LNCaP clone FGC (cell line): ENCODE measurements at regions not wholly inside any gene's neighbourhood (a gene's known extent, or its start where the extent isn't known, plus 50 kb on each side); places are given as distances from the start of the nearest gene placed in this dataset.

ENCODE experiments used
- DNase-seq: peaks from one replicate; pipeline ENCODE4 v3.0.0-alpha.2; 2011; ENCODE audit warnings: low read depth
- H3K4me3 ChIP-seq: 2 replicates; pipeline ENCODE4 v1.5.1; 2011; ENCODE audit warnings: mild to moderate bottlenecking, low read depth, low read length, control low read depth
- CTCF ChIP-seq: IDR thresholded peaks from 2 replicates; pipeline ENCODE4 v1.5.1; 2012; ENCODE audit warnings: mild to moderate bottlenecking; ENCODE audit not compliant: control insufficient read depth, insufficient read depth; ENCODE audit errors: extremely low read depth

DNA sequence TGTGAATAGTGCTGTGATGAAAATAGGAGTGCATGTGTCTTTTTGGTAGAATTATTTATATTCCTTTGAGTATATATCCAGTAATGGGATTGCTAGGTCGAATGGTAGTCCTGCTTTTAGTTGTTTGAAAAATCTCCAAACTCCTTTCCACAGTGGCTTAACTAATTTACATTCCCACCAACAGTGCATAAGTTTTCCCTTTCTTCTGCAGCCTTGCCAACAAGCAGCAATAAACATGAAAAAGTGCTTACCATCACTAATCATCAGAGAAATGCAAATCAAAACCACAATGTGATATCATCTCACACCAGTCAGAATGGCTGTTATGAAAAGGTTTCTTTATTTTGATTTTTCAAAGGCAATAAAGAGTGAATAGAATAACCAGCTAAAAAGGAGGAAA, 1105.9 kb downstream of the NAALADL2 start:
- no peak for TF ChIP-seq CTCF
- no peak for DNase-seq
- no peak overlapping the region for H3K4me3 ChIP-seq

GRCh38 chr3:175957427-175957826, 1098.3 kb downstream of the NAALADL2 start:
- H3K4me3 ChIP-seq, result no peak overlapping the region
- TF ChIP-seq CTCF, result no peak
- no peak for DNase-seq

- peak; percentile 31 for TF ChIP-seq CTCF
- H3K4me3 ChIP-seq, result no peak overlapping the region
- peak; percentile 51 for DNase-seq
Observed at GRCh38 chr3:175956964-175957363, 1097.8 kb downstream of the NAALADL2 start.

DNA sequence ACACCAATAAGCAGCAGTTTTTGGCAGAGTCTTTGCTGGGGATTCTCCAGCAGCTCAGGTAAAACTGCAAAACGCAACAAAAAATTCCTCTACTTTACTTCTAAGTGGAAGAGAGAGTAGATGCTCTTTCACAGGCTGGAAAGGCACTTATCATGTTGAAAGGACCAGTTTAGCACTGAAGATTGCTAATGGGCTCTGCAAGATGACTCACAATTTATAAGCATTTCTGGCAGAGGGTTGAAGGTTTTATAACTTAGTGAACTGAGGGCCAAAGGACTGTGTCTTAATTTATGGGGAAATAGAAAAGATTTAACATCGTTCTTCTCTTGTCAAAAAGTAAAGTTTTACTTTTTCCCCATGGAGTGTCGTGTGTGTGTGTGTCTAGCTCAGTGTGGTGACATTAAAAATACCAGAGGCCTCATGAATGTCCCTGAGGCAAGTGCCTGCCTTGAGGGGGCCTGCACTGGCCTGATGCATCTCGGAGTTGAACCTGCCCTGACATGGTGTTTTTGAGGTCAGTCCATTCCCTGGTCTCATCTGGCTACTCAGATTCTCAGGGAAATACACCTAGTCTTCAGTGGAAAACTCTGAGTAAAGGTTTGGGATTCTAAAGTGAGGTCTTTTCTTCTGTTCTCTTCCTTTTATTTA, 1092.0 kb downstream of the NAALADL2 start:
- DNase-seq, result no peak
- no peak for TF ChIP-seq CTCF

DNA sequence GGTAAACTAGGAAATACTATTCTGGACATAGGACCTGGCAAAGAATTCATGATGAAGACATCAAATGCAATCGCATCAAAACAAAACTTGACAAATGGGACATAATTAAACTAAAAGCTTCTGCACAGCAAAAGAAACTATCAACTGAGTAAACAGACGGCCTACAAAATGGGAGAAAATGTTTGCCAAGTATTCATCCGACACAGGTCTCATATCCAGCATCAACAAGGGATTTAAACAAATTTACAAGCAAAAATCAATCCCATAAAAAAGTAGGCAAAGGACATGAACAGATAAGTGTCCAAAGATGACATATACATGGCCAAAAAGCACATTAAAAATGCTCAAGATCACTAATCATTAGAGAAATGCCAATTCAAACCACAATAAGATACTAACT, 1088.9 kb downstream of the NAALADL2 start:
- H3K4me3 ChIP-seq, result no peak overlapping the region
- peak; percentile 95 for DNase-seq
- no peak for TF ChIP-seq CTCF

More for the DNA sequence above, 1092.0 kb downstream of the NAALADL2 start:
- H3K4me3 ChIP-seq, result no peak overlapping the region

GRCh38 chr3:175941352-175941751, 1082.2 kb downstream of the NAALADL2 start:
- peak; percentile 52 for TF ChIP-seq CTCF
- H3K4me3 ChIP-seq, result no peak overlapping the region
- peak; percentile 95 for DNase-seq

- DNase-seq, result peak; percentile 71
- H3K4me3 ChIP-seq, result no peak overlapping the region
- peak; percentile 49 for TF ChIP-seq CTCF
Observed at GRCh38 chr3:175940881-175941280, 1081.7 kb downstream of the NAALADL2 start.
